Mesothelial cell of epicardium (in vitro differentiated cells): ENCODE measurements at regions not wholly inside any gene's neighbourhood (a gene's known extent, or its start where the extent isn't known, plus 50 kb on each side); places are given as distances from the start of the nearest gene placed in this dataset.

ENCODE experiments used
- DNase-seq, 2 experiments: peaks; one replicate each; pipeline ENCODE4 v3.0.0; 2021; ENCODE audit warnings: low spot score in 2 of 2; ENCODE audit not compliant: unreplicated experiment in 2 of 2
- H3K27ac Mint-ChIP-seq: 2 replicates; pipeline ENCODE4 v1.8.0; 2021; ENCODE audit warnings: mixed read lengths
- H3K27me3 Mint-ChIP-seq: 2 replicates; pipeline ENCODE4 v1.8.0; 2021; ENCODE audit warnings: low read depth, mixed read lengths
- H3K36me3 Mint-ChIP-seq: 2 replicates; pipeline ENCODE4 v1.8.0; 2021; ENCODE audit warnings: mixed read lengths
- H3K4me1 Mint-ChIP-seq: 2 replicates; pipeline ENCODE4 v1.8.0; 2021; ENCODE audit warnings: mixed read lengths
- H3K4me3 Mint-ChIP-seq: 2 replicates; pipeline ENCODE4 v1.8.0; 2021; ENCODE audit warnings: mild to moderate bottlenecking, moderate library complexity, mixed read lengths
- H3K9me3 Mint-ChIP-seq: 2 replicates; pipeline ENCODE4 v1.8.0; 2021; ENCODE audit warnings: mixed read lengths
- CTCF ChIP-seq: fragments of 200-600 bp; sonication (generic); IDR thresholded peaks from one replicate; pipeline ENCODE4 v1.5.0; 2021; ENCODE audit warnings: antibody characterized with exemption; ENCODE audit not compliant: unreplicated experiment

DNA sequence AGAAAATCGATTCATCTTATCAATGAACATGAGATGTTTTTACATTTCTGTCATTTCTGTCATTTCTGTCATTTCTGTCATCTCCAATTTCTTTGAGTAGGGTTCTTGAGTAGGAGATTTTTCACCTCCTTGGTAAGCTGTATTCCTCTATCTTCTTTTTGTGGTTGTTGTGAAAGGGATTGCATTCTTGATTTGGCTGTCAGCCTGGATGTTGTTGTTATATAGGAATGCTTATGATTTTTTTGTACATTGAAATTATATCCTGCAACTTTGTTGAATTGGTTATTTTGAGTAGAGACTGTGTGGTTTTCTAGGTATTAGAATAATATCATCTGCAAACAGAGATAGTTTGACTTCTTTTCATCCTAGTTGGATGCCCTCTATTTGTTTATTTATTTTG, 1233.7 kb downstream of the PLA2G4A start:
- Mint-ChIP-seq H3K27me3 (no peaks in the 10 kb centered on the region), H3K9me3 (peaks cover 52% of the 10 kb centered on the region), H3K27ac (no peak overlapping the region), H3K4me1 (no peaks in the 10 kb centered on the region), H3K36me3 (peaks cover 1% of the 10 kb centered on the region), H3K4me3 (no peak overlapping the region)
- no peak for DNase-seq
- no peak for TF ChIP-seq CTCF

DNA sequence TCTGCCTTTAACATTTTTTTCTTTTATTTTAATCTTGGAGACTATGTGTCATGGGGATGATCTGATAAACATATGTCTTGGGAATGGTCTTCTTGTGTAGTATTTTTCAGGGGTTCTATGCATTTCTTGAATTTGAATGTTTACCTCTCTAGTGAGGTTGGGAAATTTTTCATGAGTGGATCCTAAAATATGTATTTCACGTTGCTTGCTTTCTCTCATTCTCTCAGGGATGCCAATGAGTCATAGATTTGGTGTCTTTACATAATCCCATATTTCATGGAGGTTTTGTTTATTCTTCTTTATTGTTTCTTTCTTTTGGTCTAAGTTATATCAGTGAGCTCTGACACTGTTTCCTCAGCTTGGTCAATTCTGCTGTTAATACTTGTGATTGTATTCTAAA, 1237.2 kb downstream of the PLA2G4A start:
- peaks cover 61% of the 10 kb centered on the region for H3K9me3 Mint-ChIP-seq
- H3K36me3 Mint-ChIP-seq: peaks cover 4% of the 10 kb centered on the region
- no peak for TF ChIP-seq CTCF

GRCh38 chr1:188070848-188071247, 1242.1 kb downstream of the PLA2G4A start:
- DNase-seq: no peak
- no peak for TF ChIP-seq CTCF
- Mint-ChIP-seq H3K36me3 (peaks cover 4% of the 10 kb centered on the region), H3K4me1 (no peaks in the 10 kb centered on the region), H3K27me3 (no peaks in the 10 kb centered on the region), H3K4me3 (no peak overlapping the region), H3K9me3 (peaks cover 64% of the 10 kb centered on the region), H3K27ac (no peak overlapping the region)

More for the DNA sequence above, 1237.2 kb downstream of the PLA2G4A start:
- no peak for DNase-seq
- no peaks in the 10 kb centered on the region for H3K27me3 Mint-ChIP-seq
- no peaks in the 10 kb centered on the region for H3K4me1 Mint-ChIP-seq
- H3K27ac Mint-ChIP-seq: no peak overlapping the region
- H3K4me3 Mint-ChIP-seq: no peak overlapping the region

- no peaks in the 10 kb centered on the region for H3K4me1 Mint-ChIP-seq
These were observed 1260.3 kb downstream of the PLA2G4A start for GRCh38 chr1:188089015-188089414.

DNA sequence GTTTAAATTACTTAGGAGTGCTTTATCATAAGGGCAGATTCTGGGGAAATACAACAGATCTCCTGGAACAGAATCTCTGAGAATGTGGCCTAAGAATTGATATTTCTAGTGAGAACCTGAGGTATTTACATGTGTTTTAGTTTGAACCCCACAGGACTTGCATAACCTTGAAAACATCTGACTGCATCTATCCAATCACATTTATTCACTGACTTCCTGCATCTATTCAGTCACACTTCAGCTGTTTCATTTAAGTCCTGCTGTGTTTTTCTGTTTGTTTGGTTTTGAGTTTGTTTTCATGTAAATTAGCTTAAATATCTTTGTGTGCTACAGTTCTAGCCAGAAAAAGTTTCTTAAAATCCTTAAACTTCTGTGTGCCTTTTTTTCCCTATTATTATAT, 1260.7 kb downstream of the PLA2G4A start:
- H3K9me3 Mint-ChIP-seq: peaks cover 15% of the 10 kb centered on the region
- H3K27me3 Mint-ChIP-seq: no peaks in the 10 kb centered on the region
- no peak overlapping the region for H3K27ac Mint-ChIP-seq
- H3K4me1 Mint-ChIP-seq: no peaks in the 10 kb centered on the region
- TF ChIP-seq CTCF: no peak
- DNase-seq: no peak
- H3K36me3 Mint-ChIP-seq: no peaks in the 10 kb centered on the region
- no peak overlapping the region for H3K4me3 Mint-ChIP-seq

More at GRCh38 chr1:188089015-188089414, 1260.3 kb downstream of the PLA2G4A start:
- no peak for TF ChIP-seq CTCF
- no peak overlapping the region for H3K27ac Mint-ChIP-seq
- no peaks in the 10 kb centered on the region for H3K36me3 Mint-ChIP-seq
- no peak overlapping the region for H3K4me3 Mint-ChIP-seq
- peaks cover 15% of the 10 kb centered on the region for H3K9me3 Mint-ChIP-seq
- DNase-seq: no peak
- no peaks in the 10 kb centered on the region for H3K27me3 Mint-ChIP-seq

GRCh38 chr1:188096521-188096920, 1267.8 kb downstream of the PLA2G4A start:
- Mint-ChIP-seq H3K27me3 (no peaks in the 10 kb centered on the region), H3K36me3 (no peaks in the 10 kb centered on the region), H3K4me1 (peaks cover 1% of the 10 kb centered on the region), H3K4me3 (no peak overlapping the region), H3K9me3 (peaks cover 6% of the 10 kb centered on the region), H3K27ac (no peak overlapping the region)
- TF ChIP-seq CTCF: no peak
- DNase-seq: no peak
